WERI-Rb-1 (cell line): ENCODE measurements at regions not wholly inside any gene's neighbourhood (a gene's known extent, or its start where the extent isn't known, plus 50 kb on each side); places are given as distances from the start of the nearest gene placed in this dataset.

ENCODE experiments used
- DNase-seq: peaks from one replicate; pipeline ENCODE4 v3.0.0-alpha.2; 2020
- H3K27ac ChIP-seq: fragments of 250-450 bp; sonication (Bioruptor Pico); 2 replicates; pipeline ENCODE4 v1.5.1; 2020; ENCODE audit warnings: mild to moderate bottlenecking, moderate library complexity
- H3K27me3 ChIP-seq: fragments of 250-450 bp; sonication (Bioruptor Pico); 2 replicates; pipeline ENCODE4 v1.5.1; 2021; ENCODE audit warnings: mild to moderate bottlenecking, low read depth, moderate library complexity; ENCODE audit not compliant: insufficient read depth, severe bottlenecking
- H3K36me3 ChIP-seq: fragments of 250-450 bp; sonication (Bioruptor Pico); 2 replicates; pipeline ENCODE4 v1.5.1; 2020; ENCODE audit warnings: mild to moderate bottlenecking, moderate library complexity
- H3K4me3 ChIP-seq: 2 replicates; pipeline ENCODE4 v1.5.1; 2011; ENCODE audit warnings: low read depth, mild to moderate bottlenecking, control low read depth, low read length
- H3K9me3 ChIP-seq: fragments of 250-450 bp; sonication (Bioruptor Pico); 2 replicates; pipeline ENCODE4 v1.5.1; 2021; ENCODE audit warnings: mild to moderate bottlenecking, moderate library complexity; ENCODE audit not compliant: severe bottlenecking
- TF ChIP-seq, protein P1 (sequence below): IDR thresholded peaks from 2 replicates; pipeline ENCODE4 v1.5.1; 2011; ENCODE audit warnings: low read depth, mild to moderate bottlenecking, control low read depth, inconsistent platforms, low read length

DNA sequence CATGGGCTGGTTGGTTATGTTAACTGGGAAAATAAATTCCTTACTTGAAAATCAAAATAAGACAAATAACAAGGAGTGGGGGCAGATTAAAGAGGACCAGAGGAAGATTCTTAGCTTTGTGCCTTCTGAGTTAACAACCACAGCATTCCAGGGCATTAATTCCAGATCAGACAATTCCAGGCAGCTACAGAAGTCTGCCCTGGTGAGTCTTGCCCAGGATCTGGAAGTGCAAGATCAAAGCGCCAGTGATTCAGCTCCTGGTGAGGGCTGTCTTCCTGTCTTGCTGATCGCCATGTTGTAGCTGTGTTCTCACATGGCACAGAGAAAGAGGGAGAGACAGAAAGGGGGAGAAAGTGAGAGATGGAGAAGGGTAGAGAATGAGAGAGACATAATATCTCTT lies 65.6 kb downstream of the ANXA2R start:
- Histone ChIP-seq H3K4me3 (no peak overlapping the region), H3K27ac (no peak overlapping the region), H3K9me3 (peaks cover 9% of the 10 kb centered on the region), H3K27me3 (peaks cover 50% of the 10 kb centered on the region), H3K36me3 (no peaks in the 10 kb centered on the region)
- DNase-seq = no peak
- TF ChIP-seq, protein P1, sequence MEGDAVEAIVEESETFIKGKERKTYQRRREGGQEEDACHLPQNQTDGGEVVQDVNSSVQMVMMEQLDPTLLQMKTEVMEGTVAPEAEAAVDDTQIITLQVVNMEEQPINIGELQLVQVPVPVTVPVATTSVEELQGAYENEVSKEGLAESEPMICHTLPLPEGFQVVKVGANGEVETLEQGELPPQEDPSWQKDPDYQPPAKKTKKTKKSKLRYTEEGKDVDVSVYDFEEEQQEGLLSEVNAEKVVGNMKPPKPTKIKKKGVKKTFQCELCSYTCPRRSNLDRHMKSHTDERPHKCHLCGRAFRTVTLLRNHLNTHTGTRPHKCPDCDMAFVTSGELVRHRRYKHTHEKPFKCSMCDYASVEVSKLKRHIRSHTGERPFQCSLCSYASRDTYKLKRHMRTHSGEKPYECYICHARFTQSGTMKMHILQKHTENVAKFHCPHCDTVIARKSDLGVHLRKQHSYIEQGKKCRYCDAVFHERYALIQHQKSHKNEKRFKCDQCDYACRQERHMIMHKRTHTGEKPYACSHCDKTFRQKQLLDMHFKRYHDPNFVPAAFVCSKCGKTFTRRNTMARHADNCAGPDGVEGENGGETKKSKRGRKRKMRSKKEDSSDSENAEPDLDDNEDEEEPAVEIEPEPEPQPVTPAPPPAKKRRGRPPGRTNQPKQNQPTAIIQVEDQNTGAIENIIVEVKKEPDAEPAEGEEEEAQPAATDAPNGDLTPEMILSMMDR = no peak

DNA sequence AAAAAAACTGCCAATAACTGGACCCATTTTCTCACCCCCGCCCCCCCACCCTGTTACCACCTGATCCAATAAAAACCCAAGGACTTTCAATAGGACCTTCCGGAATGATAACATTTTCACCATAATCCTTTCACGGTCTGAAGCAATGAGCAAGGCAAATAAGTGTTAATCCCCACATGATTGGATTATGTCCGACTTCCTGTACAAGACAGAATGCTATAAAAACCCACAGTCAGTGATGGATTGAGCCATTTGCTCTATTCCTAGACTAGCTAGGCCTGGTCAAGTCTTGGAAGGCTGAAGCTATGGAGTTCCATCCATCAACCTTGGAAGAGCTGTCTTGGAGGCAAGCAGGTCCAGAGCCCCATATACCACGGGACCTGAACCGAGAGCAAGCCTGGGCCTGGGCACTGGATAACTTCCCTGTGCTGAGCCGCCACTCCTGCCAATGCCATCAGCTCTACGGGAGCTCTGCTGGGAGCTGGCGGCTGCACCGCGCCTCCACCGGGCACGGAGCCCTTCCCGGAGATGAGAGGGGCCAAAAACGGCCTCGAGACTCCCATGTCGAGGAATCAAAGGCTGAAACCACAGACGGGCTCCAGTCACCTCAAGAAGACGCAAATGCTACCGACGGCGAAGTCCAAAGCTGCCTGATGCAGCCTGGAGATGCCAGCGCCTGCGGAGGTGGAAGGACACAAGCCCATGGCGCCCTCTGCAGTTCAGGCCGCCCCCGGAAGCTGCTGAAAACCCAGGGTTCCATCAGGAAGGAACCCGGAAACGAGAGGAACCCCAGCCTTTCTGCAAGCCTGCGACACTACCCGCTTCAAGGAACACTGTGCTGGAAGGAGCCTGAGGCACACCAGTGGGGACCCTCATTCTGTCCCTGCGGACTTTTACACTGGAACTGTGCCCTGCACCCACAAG lies 69.2 kb downstream of the ANXA2R start:
- TF ChIP-seq, protein P1 = no peak
- DNase-seq = no peak
- Histone ChIP-seq H3K4me3 (no peak overlapping the region), H3K27me3 (peaks cover 39% of the 10 kb centered on the region), H3K27ac (no peak overlapping the region), H3K36me3 (no peaks in the 10 kb centered on the region), H3K9me3 (peaks cover 7% of the 10 kb centered on the region)

DNA sequence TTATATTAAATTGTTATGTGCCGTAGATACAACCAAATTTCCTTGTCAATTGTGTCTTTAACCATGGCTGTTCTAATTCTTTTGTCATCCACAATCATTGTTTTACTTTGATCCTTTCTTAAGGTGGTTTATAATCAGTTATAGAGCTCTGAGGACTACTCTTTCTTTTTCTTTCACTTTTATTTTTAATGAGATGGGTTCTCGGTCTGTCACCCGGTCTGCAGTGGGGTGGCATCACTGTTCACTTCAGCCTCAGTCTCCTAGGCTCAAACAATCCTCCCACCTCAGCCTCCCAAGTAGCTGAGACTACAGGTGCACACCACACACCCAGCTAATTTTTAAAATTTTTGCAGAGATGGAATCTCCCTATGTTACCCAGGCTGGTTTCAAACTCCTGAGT lies 74.2 kb downstream of the ANXA2R start:
- Histone ChIP-seq H3K36me3 (no peaks in the 10 kb centered on the region), H3K9me3 (no peaks in the 10 kb centered on the region), H3K4me3 (no peak overlapping the region), H3K27me3 (peaks cover 39% of the 10 kb centered on the region), H3K27ac (no peak overlapping the region)
- TF ChIP-seq, protein P1 = no peak
- no peak for DNase-seq

DNA sequence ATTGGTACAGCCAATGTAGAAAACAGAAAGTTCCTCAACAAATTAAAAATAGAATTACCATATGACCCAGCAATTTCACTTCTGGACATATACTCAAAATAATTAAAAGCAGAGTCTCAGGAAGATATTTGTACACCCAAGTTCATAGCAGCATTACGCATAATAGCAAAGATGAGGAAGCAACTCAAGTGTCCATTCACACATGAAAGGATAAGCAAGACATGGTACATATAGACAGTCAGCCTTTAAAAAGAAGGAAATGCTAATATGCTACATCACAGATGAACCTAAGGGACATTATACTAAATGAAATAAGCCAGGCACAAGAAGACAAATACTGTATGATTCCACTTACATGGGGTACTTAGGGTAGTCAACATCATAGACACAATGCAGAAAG lies 76.7 kb downstream of the ANXA2R start:
- TF ChIP-seq, protein P1 = no peak
- no peak for DNase-seq
- Histone ChIP-seq H3K9me3 (no peaks in the 10 kb centered on the region), H3K4me3 (no peak overlapping the region), H3K27ac (no peak overlapping the region), H3K27me3 (peaks cover 41% of the 10 kb centered on the region), H3K36me3 (no peaks in the 10 kb centered on the region)

DNA sequence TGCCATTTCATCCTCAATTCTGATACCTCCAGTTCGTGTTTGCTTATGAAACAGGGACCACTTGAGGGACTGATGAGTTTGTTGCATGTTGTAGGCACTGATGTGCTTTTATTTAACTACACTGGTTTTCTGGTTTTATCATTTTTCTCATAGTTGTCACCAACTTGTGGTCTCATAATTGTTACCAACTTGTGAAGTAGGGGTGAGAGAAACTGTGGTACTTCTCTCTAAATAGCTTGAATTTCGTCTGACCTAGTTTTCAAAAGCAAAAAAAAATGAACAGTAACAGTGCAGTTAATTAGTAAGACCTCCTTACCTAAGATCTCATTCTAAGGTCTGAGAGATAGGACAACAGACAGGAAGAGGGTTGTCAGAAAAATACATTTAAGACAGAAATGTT lies 78.0 kb downstream of the ANXA2R start:
- no peak for DNase-seq
- H3K27ac ChIP-seq = no peak overlapping the region
- no peaks in the 10 kb centered on the region for H3K9me3 ChIP-seq
- peaks cover 54% of the 10 kb centered on the region for H3K27me3 ChIP-seq
- TF ChIP-seq, protein P1 = no peak
- H3K36me3 ChIP-seq = no peaks in the 10 kb centered on the region
- no peak overlapping the region for H3K4me3 ChIP-seq
